HG02884 (cell line): ENCODE measurements at regions not wholly inside any gene's neighbourhood (a gene's known extent, or its start where the extent isn't known, plus 50 kb on each side); places are given as distances from the start of the nearest gene placed in this dataset.
"Not testable (repeated sequence)": the region's sequence is repeated elsewhere in the genome, so short reads cannot be mapped to it uniquely, and the experiment has no call there.

Experiments
- ATAC-seq: cut with Tn5 transposase; IDR thresholded peaks from one replicate; pipeline ENCODE4 v1.9.1; 2021; ENCODE audit warnings: mild to moderate bottlenecking, moderate library complexity; ENCODE audit not compliant: unreplicated experiment

- ATAC-seq, result no peak
Measured at GRCh38 chr5:173434270-173434669, 106.1 kb upstream of the STC2 start.

GRCh38 chr5:173430394-173430793 lies 102.2 kb upstream of the STC2 start:
- ATAC-seq, result no peak

GRCh38 chr5:173429489-173430150 lies 101.4 kb upstream of the STC2 start:
- no peak for ATAC-seq

GRCh38 chr5:173423452-173424117 lies 95.4 kb upstream of the STC2 start:
- no peak for ATAC-seq

GRCh38 chr5:173420108-173420507 lies 91.9 kb upstream of the STC2 start:
- ATAC-seq, result no peak

- ATAC-seq, result no peak
Measured at GRCh38 chr5:173413471-173413982, 85.3 kb upstream of the STC2 start.

GRCh38 chr5:173412566-173412965 lies 84.4 kb upstream of the STC2 start:
- no peak for ATAC-seq

- no peak for ATAC-seq
Measured at GRCh38 chr5:173411791-173412555, 83.8 kb upstream of the STC2 start.

- no peak for ATAC-seq
Measured at GRCh38 chr5:173410459-173411233, 82.4 kb upstream of the STC2 start.

- ATAC-seq, result no peak
Measured at GRCh38 chr5:173408946-173409345, 80.7 kb upstream of the STC2 start.

GRCh38 chr5:173399851-173400250 lies 71.6 kb upstream of the STC2 start:
- no peak for ATAC-seq

GRCh38 chr5:173397516-173397915 lies 69.3 kb upstream of the STC2 start:
- no peak for ATAC-seq

GRCh38 chr5:173396311-173396993 lies 68.2 kb upstream of the STC2 start:
- ATAC-seq, result no peak

GRCh38 chr5:173395933-173396308 lies 67.7 kb upstream of the STC2 start:
- ATAC-seq, result no peak

GRCh38 chr5:173395257-173395932 lies 67.2 kb upstream of the STC2 start:
- no peak for ATAC-seq

GRCh38 chr5:173394701-173395100 lies 66.5 kb upstream of the STC2 start:
- ATAC-seq, result no peak

- ATAC-seq, result no peak
Measured at GRCh38 chr5:173392172-173392571, 64.0 kb upstream of the STC2 start.

- no peak for ATAC-seq
Measured at GRCh38 chr5:173391031-173391430, 62.8 kb upstream of the STC2 start.

GRCh38 chr5:173387293-173387692 lies 59.1 kb upstream of the STC2 start:
- not testable (repeated sequence) for ATAC-seq

GRCh38 chr5:173385832-173386360 lies 57.7 kb upstream of the STC2 start:
- ATAC-seq, result no peak
